ENCODE measurements at regions not wholly inside any gene's neighbourhood (a gene's known extent, or its start where the extent isn't known, plus 50 kb on each side); places are given as distances from the start of the nearest gene placed in this dataset.

GRCh38 chr15:87348746-87349145, 907.8 kb downstream of the NTRK3 start:
- no peak for TF ChIP-seq CTCF (IDR thresholded peaks at IDR 0.05; ENCODE audit: insufficient read depth, low read length, severe bottlenecking)

GRCh38 chr15:87347806-87348515, 908.6 kb downstream of the NTRK3 start:
- Histone ChIP-seq H3K4me3 (ENCODE audit: low read depth, low read length) (no peak overlapping the region), H3K36me3 (ENCODE audit: control insufficient read depth, insufficient read depth, low read length) (no peaks in the 10 kb centered on the region), H3K27me3 (ENCODE audit: control insufficient read depth, insufficient read depth, low read length) (no peaks in the 10 kb centered on the region)
- DNase-seq (ENCODE audit: low read depth): no peak
- no peak for FAIRE-seq
- TF ChIP-seq CTCF (IDR thresholded peaks at IDR 0.05; ENCODE audit: insufficient read depth, low read length, severe bottlenecking): no peak

More at GRCh38 chr15:87348746-87349145, 907.8 kb downstream of the NTRK3 start:
- peak; percentile 49 for DNase-seq (ENCODE audit: low read depth)
- no peak for FAIRE-seq
- Histone ChIP-seq H3K27me3 (ENCODE audit: control insufficient read depth, insufficient read depth, low read length) (no peaks in the 10 kb centered on the region), H3K4me3 (ENCODE audit: low read depth, low read length) (no peak overlapping the region), H3K36me3 (ENCODE audit: control insufficient read depth, insufficient read depth, low read length) (no peaks in the 10 kb centered on the region)

GRCh38 chr15:87345961-87346360, 910.6 kb downstream of the NTRK3 start:
- Histone ChIP-seq H3K36me3 (ENCODE audit: control insufficient read depth, insufficient read depth, low read length) (no peaks in the 10 kb centered on the region), H3K4me3 (ENCODE audit: low read depth, low read length) (no peak overlapping the region), H3K27me3 (ENCODE audit: control insufficient read depth, insufficient read depth, low read length) (no peaks in the 10 kb centered on the region)
- TF ChIP-seq CTCF (IDR thresholded peaks at IDR 0.05; ENCODE audit: insufficient read depth, low read length, severe bottlenecking): no peak
- FAIRE-seq (no peak), DNase-seq (ENCODE audit: low read depth) (peak; percentile 61)

GRCh38 chr15:87343966-87344365, 912.6 kb downstream of the NTRK3 start:
- H3K4me3 ChIP-seq (ENCODE audit: low read depth, low read length): no peak overlapping the region
- H3K27me3 ChIP-seq (ENCODE audit: control insufficient read depth, insufficient read depth, low read length): no peaks in the 10 kb centered on the region
- DNase-seq (ENCODE audit: low read depth) (no peak), FAIRE-seq (no peak)
- no peaks in the 10 kb centered on the region for H3K36me3 ChIP-seq (ENCODE audit: control insufficient read depth, insufficient read depth, low read length)
- TF ChIP-seq CTCF (IDR thresholded peaks at IDR 0.05; ENCODE audit: insufficient read depth, low read length, severe bottlenecking): no peak

GRCh38 chr15:87340370-87340769, 916.2 kb downstream of the NTRK3 start:
- Histone ChIP-seq H3K36me3 (ENCODE audit: control insufficient read depth, insufficient read depth, low read length) (no peaks in the 10 kb centered on the region), H3K4me3 (ENCODE audit: low read depth, low read length) (no peak overlapping the region), H3K27me3 (ENCODE audit: control insufficient read depth, insufficient read depth, low read length) (no peaks in the 10 kb centered on the region)
- no peak for TF ChIP-seq CTCF (IDR thresholded peaks at IDR 0.05; ENCODE audit: insufficient read depth, low read length, severe bottlenecking)
- FAIRE-seq: no peak
- no peak for DNase-seq (ENCODE audit: low read depth)

- FAIRE-seq: no peak
- H3K36me3 ChIP-seq (ENCODE audit: control insufficient read depth, insufficient read depth, low read length): no peaks in the 10 kb centered on the region
- no peak for TF ChIP-seq CTCF (IDR thresholded peaks at IDR 0.05; ENCODE audit: insufficient read depth, low read length, severe bottlenecking)
- no peaks in the 10 kb centered on the region for H3K27me3 ChIP-seq (ENCODE audit: control insufficient read depth, insufficient read depth, low read length)
- no peak for DNase-seq (ENCODE audit: low read depth)
- H3K4me3 ChIP-seq (ENCODE audit: low read depth, low read length): no peak overlapping the region
Measured at GRCh38 chr15:87326269-87326668, 930.3 kb downstream of the NTRK3 start.

All from bronchial epithelial cell (primary cell).